HG03108 (cell line): ENCODE measurements at regions not wholly inside any gene's neighbourhood (a gene's known extent, or its start where the extent isn't known, plus 50 kb on each side); places are given as distances from the start of the nearest gene placed in this dataset.
"Not testable (repeated sequence)": the region's sequence is repeated elsewhere in the genome, so short reads cannot be mapped to it uniquely, and the experiment has no call there.

Experiments
- ATAC-seq: cut with Tn5 transposase; IDR thresholded peaks from one replicate; pipeline ENCODE4 v1.9.1; 2021; ENCODE audit warnings: moderate library complexity; ENCODE audit not compliant: unreplicated experiment

- ATAC-seq, result no peak
Observed at GRCh38 chr1:194062526-194062925, 876.1 kb upstream of the B3GALT2 start.

GRCh38 chr1:194060481-194060880 is 874.1 kb upstream of the B3GALT2 start:
- no peak for ATAC-seq

GRCh38 chr1:194058268-194058667 is 871.9 kb upstream of the B3GALT2 start:
- not testable (repeated sequence) for ATAC-seq

GRCh38 chr1:194056169-194056568 is 869.8 kb upstream of the B3GALT2 start:
- no peak for ATAC-seq

- no peak for ATAC-seq
Observed at GRCh38 chr1:194055536-194055935, 869.1 kb upstream of the B3GALT2 start.

GRCh38 chr1:194052514-194053338 is 866.3 kb upstream of the B3GALT2 start:
- ATAC-seq, result peak; percentile 46

- ATAC-seq, result no peak
Observed at GRCh38 chr1:194047921-194048320, 861.5 kb upstream of the B3GALT2 start.

- no peak for ATAC-seq
Observed at GRCh38 chr1:194047206-194047605, 860.8 kb upstream of the B3GALT2 start.

GRCh38 chr1:194045416-194045815 is 859.0 kb upstream of the B3GALT2 start:
- ATAC-seq, result no peak

GRCh38 chr1:194044892-194045291 is 858.5 kb upstream of the B3GALT2 start:
- no peak for ATAC-seq

- no peak for ATAC-seq
Observed at GRCh38 chr1:194043984-194044755, 857.8 kb upstream of the B3GALT2 start.

GRCh38 chr1:194042736-194043135 is 856.3 kb upstream of the B3GALT2 start:
- ATAC-seq, result no peak

GRCh38 chr1:194040496-194040895 is 854.1 kb upstream of the B3GALT2 start:
- ATAC-seq, result no peak

GRCh38 chr1:194039578-194039977 is 853.2 kb upstream of the B3GALT2 start:
- ATAC-seq, result no peak

GRCh38 chr1:194033646-194034045 is 847.2 kb upstream of the B3GALT2 start:
- ATAC-seq, result no peak

GRCh38 chr1:194028002-194028401 is 841.6 kb upstream of the B3GALT2 start:
- ATAC-seq, result no peak

- no peak for ATAC-seq
Observed at GRCh38 chr1:194026422-194026821, 840.0 kb upstream of the B3GALT2 start.

GRCh38 chr1:194024659-194025058 is 838.2 kb upstream of the B3GALT2 start:
- ATAC-seq, result no peak

- ATAC-seq, result no peak
Observed at GRCh38 chr1:194014014-194014413, 827.6 kb upstream of the B3GALT2 start.

GRCh38 chr1:194013561-194013960 is 827.1 kb upstream of the B3GALT2 start:
- no peak for ATAC-seq

GRCh38 chr1:194004146-194004545 is 817.7 kb upstream of the B3GALT2 start:
- ATAC-seq, result no peak

- not testable (repeated sequence) for ATAC-seq
Observed at GRCh38 chr1:194001726-194002350, 815.4 kb upstream of the B3GALT2 start.
